ENCODE measurements at regions not wholly inside any gene's neighbourhood (a gene's known extent, or its start where the extent isn't known, plus 50 kb on each side); places are given as distances from the start of the nearest gene placed in this dataset.

DNA sequence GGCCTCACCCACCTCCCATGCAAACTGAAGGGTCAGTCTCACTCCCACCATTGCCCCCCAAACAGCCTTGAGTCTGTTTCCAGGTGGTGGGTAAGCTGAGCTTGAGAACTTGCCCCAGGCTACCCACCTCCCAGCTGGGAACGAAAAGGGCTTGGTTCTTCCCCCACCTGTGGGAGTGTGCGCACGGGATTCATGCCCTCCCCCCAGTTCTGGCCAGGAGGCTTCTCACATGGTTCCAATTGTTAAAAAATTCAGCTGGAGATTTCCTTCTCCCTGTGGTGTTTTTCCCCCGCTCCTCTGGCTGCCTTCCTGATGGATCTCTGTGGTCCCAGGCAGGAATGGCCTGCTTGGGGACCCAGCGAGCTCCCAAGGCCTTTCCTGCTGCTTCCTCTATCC, 81.8 kb upstream of the C21orf91 start:
- no peak for DNase-seq (ENCODE audit: low spot score)

DNA sequence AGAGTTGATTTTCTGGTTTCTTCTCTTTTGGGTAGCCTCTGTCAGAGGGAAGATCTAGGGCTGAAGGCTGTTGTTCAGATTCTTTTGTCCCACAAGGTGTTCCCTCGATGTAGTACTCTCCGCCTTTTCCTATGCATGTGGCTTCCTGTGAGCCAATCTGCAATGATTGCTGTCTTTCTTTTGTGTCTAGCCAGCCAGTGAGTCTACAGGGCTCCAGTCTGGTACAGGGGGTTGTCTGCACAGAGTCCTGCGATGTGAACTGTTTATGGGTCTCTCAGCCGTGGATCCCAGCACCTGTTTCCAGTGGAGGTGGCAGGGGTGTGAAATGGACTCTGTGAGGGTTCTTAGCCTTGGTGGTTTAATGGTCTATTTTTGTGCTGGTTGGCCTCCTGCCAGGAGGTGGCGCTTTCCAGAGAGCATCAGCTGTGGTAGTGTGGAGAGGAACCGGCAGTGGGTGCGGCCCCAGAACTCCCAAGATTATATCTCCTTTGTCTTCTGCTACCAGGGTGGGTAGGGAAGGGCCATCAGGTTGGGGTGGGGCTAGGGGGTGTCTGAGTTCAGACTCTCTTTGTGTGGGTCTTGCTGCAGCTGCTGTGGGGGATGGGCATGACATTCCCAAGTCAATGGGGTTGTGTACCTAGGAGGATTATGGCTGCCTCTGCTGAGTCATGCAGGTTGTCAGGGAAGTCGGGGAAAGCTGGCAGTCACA, 81.3 kb upstream of the C21orf91 start:
- no peak for DNase-seq (ENCODE audit: low spot score)

DNA sequence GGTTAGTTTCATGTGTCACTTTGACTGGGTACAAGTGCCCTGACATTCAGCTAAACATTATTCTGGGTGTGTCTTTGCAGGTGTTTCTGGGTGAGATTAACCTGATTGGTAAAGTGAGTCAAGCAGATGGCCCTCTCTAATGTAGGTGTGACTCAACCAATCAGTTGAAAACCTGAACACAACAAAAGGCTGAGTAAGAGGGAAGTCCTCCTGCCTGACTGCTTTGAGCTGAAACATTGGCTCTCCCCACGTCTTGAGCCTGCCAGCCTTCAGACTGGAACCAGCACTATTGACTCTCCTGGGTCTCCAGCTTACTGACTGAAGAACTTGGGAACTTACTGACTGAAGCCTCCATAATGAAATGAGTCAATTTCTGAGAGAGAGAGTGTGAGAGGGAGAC, 70.0 kb upstream of the C21orf91 start:
- DNase-seq (ENCODE audit: low spot score) = no peak

DNA sequence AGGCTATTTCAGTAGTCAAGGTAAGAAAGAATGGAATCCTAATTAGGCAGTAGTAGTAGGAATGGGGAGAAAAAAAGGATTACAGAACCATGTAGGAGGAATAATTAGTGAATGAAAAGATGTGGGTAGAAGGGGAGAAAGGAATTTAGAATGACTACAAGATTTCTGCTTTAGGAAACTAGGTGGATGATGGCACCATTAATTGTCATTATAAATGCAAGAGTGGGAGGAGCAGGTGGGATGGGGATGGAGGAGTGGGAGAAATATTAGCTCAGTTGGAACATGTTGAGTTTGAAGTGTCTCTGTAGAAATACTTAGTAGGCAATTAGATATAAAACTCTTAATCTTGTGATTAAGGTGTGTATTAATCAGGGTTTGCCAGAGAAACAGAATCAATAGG, 50.0 kb upstream of the C21orf91 start:
- DNase-seq (ENCODE audit: low spot score) = no peak
